ENCODE measurements at regions not wholly inside any gene's neighbourhood (a gene's known extent, or its start where the extent isn't known, plus 50 kb on each side); places are given as distances from the start of the nearest gene placed in this dataset.

DNA sequence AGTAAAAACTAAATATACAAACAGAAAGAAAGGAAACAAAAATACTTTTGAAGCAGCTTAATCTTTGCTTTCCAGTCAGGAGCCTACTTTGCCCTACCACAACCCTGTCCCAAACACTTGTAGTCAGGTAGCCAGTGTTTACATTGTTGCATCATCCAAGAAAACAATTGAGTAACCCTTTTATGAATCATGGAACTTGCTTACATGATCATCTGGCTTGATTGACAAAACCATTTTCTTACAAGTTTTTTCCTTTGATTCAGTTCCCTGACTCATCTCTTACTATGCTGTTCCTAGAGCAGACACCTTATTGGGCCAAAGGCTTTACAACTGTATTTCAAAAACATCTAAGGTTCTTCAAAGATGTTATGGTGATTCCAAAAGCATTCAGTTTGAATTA lies 740.1 kb downstream of the KLHL13 start (continued):
- TF ChIP-seq, protein P1, sequence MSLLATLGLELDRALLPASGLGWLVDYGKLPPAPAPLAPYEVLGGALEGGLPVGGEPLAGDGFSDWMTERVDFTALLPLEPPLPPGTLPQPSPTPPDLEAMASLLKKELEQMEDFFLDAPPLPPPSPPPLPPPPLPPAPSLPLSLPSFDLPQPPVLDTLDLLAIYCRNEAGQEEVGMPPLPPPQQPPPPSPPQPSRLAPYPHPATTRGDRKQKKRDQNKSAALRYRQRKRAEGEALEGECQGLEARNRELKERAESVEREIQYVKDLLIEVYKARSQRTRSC (CRISPR knock-in tag; IDR thresholded peaks at IDR 0.05; ENCODE audit: low read depth), result no peak
- TF ChIP-seq ZNF7 (CRISPR knock-in tag; IDR thresholded peaks at IDR 0.05), result no peak
- no peak for TF ChIP-seq RCOR2 (CRISPR knock-in tag; IDR thresholded peaks at IDR 0.05)
- TF ChIP-seq ZKSCAN5 (CRISPR knock-in tag; IDR thresholded peaks at IDR 0.05), result no peak
- no peak for TF ChIP-seq FIP1L1 (IDR thresholded peaks at IDR 0.05; ENCODE audit: borderline replicate concordance, insufficient read depth, low read depth, low read length)
- TF ChIP-seq ISX (CRISPR knock-in tag; conservative IDR thresholded peaks at IDR 0.05), result no peak
- TF ChIP-seq NFRKB (IDR thresholded peaks at IDR 0.05), result no peak
- TF ChIP-seq, protein P2, sequence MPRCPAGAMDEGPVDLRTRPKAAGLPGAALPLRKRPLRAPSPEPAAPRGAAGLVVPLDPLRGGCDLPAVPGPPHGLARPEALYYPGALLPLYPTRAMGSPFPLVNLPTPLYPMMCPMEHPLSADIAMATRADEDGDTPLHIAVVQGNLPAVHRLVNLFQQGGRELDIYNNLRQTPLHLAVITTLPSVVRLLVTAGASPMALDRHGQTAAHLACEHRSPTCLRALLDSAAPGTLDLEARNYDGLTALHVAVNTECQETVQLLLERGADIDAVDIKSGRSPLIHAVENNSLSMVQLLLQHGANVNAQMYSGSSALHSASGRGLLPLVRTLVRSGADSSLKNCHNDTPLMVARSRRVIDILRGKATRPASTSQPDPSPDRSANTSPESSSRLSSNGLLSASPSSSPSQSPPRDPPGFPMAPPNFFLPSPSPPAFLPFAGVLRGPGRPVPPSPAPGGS (CRISPR knock-in tag; IDR thresholded peaks at IDR 0.05), result no peak
- no peak for TF ChIP-seq TAF1 (CRISPR knock-in tag; IDR thresholded peaks at IDR 0.05)
- TF ChIP-seq FOSL2 (CRISPR knock-in tag; IDR thresholded peaks at IDR 0.05), result peak; percentile 85
- TF ChIP-seq MED13 (CRISPR knock-in tag; IDR thresholded peaks at IDR 0.05), result no peak
- no peak for TF ChIP-seq SRSF4 (IDR thresholded peaks at IDR 0.05; ENCODE audit: low read depth, low read length, poor library complexity, severe bottlenecking)
- TF ChIP-seq, protein P3, sequence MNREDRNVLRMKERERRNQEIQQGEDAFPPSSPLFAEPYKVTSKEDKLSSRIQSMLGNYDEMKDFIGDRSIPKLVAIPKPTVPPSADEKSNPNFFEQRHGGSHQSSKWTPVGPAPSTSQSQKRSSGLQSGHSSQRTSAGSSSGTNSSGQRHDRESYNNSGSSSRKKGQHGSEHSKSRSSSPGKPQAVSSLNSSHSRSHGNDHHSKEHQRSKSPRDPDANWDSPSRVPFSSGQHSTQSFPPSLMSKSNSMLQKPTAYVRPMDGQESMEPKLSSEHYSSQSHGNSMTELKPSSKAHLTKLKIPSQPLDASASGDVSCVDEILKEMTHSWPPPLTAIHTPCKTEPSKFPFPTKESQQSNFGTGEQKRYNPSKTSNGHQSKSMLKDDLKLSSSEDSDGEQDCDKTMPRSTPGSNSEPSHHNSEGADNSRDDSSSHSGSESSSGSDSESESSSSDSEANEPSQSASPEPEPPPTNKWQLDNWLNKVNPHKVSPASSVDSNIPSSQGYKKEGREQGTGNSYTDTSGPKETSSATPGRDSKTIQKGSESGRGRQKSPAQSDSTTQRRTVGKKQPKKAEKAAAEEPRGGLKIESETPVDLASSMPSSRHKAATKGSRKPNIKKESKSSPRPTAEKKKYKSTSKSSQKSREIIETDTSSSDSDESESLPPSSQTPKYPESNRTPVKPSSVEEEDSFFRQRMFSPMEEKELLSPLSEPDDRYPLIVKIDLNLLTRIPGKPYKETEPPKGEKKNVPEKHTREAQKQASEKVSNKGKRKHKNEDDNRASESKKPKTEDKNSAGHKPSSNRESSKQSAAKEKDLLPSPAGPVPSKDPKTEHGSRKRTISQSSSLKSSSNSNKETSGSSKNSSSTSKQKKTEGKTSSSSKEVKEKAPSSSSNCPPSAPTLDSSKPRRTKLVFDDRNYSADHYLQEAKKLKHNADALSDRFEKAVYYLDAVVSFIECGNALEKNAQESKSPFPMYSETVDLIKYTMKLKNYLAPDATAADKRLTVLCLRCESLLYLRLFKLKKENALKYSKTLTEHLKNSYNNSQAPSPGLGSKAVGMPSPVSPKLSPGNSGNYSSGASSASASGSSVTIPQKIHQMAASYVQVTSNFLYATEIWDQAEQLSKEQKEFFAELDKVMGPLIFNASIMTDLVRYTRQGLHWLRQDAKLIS (CRISPR knock-in tag; IDR thresholded peaks at IDR 0.05), result no peak
- TF ChIP-seq, protein P4, sequence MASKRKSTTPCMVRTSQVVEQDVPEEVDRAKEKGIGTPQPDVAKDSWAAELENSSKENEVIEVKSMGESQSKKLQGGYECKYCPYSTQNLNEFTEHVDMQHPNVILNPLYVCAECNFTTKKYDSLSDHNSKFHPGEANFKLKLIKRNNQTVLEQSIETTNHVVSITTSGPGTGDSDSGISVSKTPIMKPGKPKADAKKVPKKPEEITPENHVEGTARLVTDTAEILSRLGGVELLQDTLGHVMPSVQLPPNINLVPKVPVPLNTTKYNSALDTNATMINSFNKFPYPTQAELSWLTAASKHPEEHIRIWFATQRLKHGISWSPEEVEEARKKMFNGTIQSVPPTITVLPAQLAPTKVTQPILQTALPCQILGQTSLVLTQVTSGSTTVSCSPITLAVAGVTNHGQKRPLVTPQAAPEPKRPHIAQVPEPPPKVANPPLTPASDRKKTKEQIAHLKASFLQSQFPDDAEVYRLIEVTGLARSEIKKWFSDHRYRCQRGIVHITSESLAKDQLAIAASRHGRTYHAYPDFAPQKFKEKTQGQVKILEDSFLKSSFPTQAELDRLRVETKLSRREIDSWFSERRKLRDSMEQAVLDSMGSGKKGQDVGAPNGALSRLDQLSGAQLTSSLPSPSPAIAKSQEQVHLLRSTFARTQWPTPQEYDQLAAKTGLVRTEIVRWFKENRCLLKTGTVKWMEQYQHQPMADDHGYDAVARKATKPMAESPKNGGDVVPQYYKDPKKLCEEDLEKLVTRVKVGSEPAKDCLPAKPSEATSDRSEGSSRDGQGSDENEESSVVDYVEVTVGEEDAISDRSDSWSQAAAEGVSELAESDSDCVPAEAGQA (IDR thresholded peaks at IDR 0.05; ENCODE audit: low read depth), result no peak
- TF ChIP-seq, protein P4 (CRISPR knock-in tag; IDR thresholded peaks at IDR 0.05; ENCODE audit: borderline replicate concordance), result no peak
- no peak for TF ChIP-seq HOXA9 (CRISPR knock-in tag; IDR thresholded peaks at IDR 0.05; ENCODE audit: borderline replicate concordance)
- TF ChIP-seq NRL (CRISPR knock-in tag; IDR thresholded peaks at IDR 0.05; ENCODE audit: borderline replicate concordance), result no peak
- TF ChIP-seq GATAD2A (CRISPR knock-in tag; IDR thresholded peaks at IDR 0.05), result 0 out of 2 replicates have a peak, but pooled peaks have one; percentile 23
- TF ChIP-seq, protein P5, sequence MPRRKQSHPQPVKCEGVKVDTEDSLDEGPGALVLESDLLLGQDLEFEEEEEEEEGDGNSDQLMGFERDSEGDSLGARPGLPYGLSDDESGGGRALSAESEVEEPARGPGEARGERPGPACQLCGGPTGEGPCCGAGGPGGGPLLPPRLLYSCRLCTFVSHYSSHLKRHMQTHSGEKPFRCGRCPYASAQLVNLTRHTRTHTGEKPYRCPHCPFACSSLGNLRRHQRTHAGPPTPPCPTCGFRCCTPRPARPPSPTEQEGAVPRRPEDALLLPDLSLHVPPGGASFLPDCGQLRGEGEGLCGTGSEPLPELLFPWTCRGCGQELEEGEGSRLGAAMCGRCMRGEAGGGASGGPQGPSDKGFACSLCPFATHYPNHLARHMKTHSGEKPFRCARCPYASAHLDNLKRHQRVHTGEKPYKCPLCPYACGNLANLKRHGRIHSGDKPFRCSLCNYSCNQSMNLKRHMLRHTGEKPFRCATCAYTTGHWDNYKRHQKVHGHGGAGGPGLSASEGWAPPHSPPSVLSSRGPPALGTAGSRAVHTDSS (CRISPR knock-in tag; conservative IDR thresholded peaks at IDR 0.05), result no peak

Measured in HepG2 (cell line).